PC-9 (cell line): ENCODE measurements at regions not wholly inside any gene's neighbourhood (a gene's known extent, or its start where the extent isn't known, plus 50 kb on each side); places are given as distances from the start of the nearest gene placed in this dataset.

Experiments used
- CTCF ChIP-seq: fragments of 200-600 bp; sonication (generic); conservative IDR thresholded peaks from 2 replicates; pipeline ENCODE4 v1.6.1; 2017; ENCODE audit warnings: mixed run types, antibody characterized with exemption, mild to moderate bottlenecking, moderate library complexity
- EZH2 ChIP-seq: fragments of 200-600 bp; sonication (generic); IDR thresholded peaks from 2 replicates; pipeline ENCODE4 v1.8.0; 2017; ENCODE audit warnings: antibody characterized with exemption, low read depth

GRCh38 chr5:64110222-64110621 lies 55.4 kb upstream of the RNF180 start:
- no peak for TF ChIP-seq CTCF
- TF ChIP-seq EZH2, result no peak
